ENCODE measurements at regions not wholly inside any gene's neighbourhood (a gene's known extent, or its start where the extent isn't known, plus 50 kb on each side); places are given as distances from the start of the nearest gene placed in this dataset.

DNA sequence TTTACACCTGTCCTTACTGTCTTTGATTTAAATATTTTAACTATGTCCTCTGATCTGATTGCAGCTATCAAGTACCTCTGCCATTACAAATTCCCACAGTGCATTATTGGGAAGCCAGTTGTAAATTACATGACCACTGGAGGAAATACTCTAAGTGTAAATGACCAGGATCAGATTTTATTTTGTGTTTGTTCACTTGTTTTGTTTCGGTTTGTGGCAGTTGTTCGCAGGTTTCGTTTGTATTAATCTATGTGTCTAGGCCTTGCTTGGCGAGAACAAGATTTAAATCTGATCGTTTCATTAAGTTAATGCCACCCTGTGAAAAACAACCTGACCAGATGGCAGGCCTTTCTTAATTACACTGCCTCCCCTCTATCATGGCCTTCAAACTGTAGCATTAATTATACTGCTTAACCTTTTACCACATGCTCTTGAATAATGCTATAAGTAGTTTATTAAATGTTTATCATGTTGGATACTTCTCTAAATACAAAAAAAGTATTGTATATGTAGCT is 990.1 kb downstream of the TMTC2 start:
- no peak overlapping the region for H3K4me3 Mint-ChIP-seq
- H3K36me3 Mint-ChIP-seq (ENCODE audit: insufficient read depth in 2 of 2) = no peaks in the 10 kb centered on the region
- no peaks in the 10 kb centered on the region for H3K4me1 Mint-ChIP-seq (ENCODE audit: low read depth)
- no peaks in the 10 kb centered on the region for H3K9me3 Mint-ChIP-seq
- no peaks in the 10 kb centered on the region for H3K27me3 Mint-ChIP-seq (ENCODE audit: low read depth)
- DNase-seq = no peak
- H3K27ac Mint-ChIP-seq = no peak overlapping the region
- no peak for ATAC-seq (replicated peaks in 1 of 2)

DNA sequence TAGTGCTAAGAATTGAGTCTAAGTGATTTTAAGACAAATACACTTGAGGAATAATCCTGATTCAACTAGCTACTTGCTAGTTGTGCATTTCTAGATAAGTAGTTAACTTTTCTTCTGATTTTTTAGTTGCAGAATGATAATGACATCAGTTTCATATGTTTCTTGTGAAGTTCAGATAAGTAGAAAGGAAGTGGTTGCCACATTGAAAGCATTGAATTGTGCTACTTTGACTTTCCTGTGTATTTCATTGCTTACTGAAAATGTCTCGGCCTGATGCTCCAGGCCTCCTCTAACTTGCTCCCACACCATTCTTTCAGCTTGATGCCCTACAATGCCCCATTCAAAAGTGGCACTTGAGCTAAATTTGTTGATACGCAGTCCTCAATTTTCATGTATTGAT is 980.0 kb downstream of the TMTC2 start:
- Mint-ChIP-seq H3K9me3 (no peaks in the 10 kb centered on the region), H3K36me3 (ENCODE audit: insufficient read depth in 2 of 2) (no peaks in the 10 kb centered on the region), H3K27me3 (ENCODE audit: low read depth) (no peaks in the 10 kb centered on the region), H3K27ac (no peak overlapping the region), H3K4me1 (ENCODE audit: low read depth) (no peaks in the 10 kb centered on the region), H3K4me3 (no peak overlapping the region)
- ATAC-seq (replicated peaks in 1 of 2) = no peak
- no peak for DNase-seq

DNA sequence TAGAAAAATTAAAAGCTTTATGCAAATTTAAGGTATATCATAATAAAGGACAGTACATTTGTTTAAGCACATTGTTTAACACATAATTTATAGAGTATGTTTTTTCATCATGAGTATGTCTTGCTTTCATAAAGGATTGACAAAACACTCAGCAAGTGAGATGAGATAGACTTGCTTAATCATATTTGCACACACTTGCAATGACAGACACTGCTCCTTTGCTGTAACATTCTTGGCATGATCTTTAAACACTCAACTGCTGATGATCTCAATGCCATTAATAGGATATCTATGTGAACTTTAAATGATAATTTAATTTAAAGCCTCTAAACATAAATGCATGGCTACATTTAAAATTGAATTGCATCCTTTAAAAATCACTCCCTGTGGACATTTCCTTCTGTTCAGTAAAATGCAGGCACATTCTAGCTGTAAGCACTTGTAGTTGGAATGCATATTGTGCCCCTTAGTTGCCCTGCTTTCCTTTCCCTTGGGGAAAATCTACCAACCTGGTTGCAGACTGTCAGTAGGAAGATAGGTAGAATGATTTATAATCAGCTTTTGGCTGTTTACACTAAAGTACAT is 979.0 kb downstream of the TMTC2 start:
- no peak overlapping the region for H3K4me3 Mint-ChIP-seq
- H3K36me3 Mint-ChIP-seq (ENCODE audit: insufficient read depth in 2 of 2) = no peaks in the 10 kb centered on the region
- no peak for DNase-seq
- no peaks in the 10 kb centered on the region for H3K4me1 Mint-ChIP-seq (ENCODE audit: low read depth)
- no peak for ATAC-seq (replicated peaks in 1 of 2)
- no peak overlapping the region for H3K27ac Mint-ChIP-seq
- H3K27me3 Mint-ChIP-seq (ENCODE audit: low read depth) = no peaks in the 10 kb centered on the region
- H3K9me3 Mint-ChIP-seq = no peaks in the 10 kb centered on the region

DNA sequence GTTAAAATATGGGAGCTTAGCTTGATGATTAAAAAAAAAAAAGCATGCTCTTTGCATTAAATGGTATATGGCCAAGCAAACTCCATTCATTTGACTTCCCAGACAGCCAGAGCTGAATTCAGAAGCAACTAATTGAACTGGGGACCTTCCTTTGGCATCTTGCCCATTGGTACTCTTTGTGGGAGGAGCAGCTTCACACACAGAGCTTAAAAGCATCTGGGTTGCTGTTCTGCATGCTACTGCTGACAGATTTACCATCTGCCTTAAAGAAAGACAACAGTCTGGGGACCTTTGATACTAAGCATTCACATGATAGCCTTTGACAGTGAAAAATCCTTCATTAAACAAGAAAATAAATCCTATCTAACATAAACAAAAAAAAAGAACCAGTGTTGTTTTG is 977.9 kb downstream of the TMTC2 start:
- Mint-ChIP-seq H3K4me3 (no peak overlapping the region), H3K27ac (no peak overlapping the region), H3K4me1 (ENCODE audit: low read depth) (no peaks in the 10 kb centered on the region), H3K27me3 (ENCODE audit: low read depth) (no peaks in the 10 kb centered on the region), H3K9me3 (no peaks in the 10 kb centered on the region), H3K36me3 (ENCODE audit: insufficient read depth in 2 of 2) (no peaks in the 10 kb centered on the region)
- DNase-seq (no peak), ATAC-seq (replicated peaks in 1 of 2) (no peak)

DNA sequence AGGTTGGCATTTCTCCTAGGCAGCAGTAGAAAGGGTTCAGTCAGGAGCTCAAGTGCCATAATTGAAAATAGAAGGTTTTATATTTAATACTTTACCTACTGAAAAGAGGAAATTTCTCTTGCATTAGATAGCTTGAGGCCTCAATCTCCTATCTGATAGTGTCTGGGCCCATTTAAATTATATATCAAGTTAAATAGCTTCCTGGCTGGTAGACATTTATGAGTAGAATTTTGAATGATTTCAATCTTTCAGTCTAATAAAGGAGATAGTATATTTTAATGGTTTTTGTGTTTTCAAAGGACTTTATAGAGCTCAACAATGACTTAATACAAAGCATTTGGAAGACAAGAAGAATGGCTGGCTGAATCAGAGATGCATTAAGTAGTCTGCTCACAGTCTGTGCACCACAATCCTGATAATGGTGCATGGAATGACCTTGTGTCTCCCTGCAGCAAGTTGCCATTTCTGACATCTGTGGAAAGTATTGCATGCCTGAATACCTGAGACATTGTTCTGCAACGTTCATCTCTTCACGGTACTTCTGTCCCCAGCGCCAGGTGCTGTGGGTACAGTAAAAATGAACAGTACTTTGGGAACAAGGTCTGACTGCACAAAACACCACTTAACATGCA is 974.1 kb downstream of the TMTC2 start:
- peaks cover 0 to 3% of the 10 kb centered on the region in 2 donors for H3K9me3 Mint-ChIP-seq
- no peak overlapping the region for H3K4me3 Mint-ChIP-seq
- H3K4me1 Mint-ChIP-seq (ENCODE audit: low read depth) = no peaks in the 10 kb centered on the region
- H3K36me3 Mint-ChIP-seq (ENCODE audit: insufficient read depth in 2 of 2) = no peaks in the 10 kb centered on the region
- DNase-seq (no peak), ATAC-seq (replicated peaks in 1 of 2) (no peak)
- H3K27ac Mint-ChIP-seq = no peak overlapping the region
- no peaks in the 10 kb centered on the region for H3K27me3 Mint-ChIP-seq (ENCODE audit: low read depth)

DNA sequence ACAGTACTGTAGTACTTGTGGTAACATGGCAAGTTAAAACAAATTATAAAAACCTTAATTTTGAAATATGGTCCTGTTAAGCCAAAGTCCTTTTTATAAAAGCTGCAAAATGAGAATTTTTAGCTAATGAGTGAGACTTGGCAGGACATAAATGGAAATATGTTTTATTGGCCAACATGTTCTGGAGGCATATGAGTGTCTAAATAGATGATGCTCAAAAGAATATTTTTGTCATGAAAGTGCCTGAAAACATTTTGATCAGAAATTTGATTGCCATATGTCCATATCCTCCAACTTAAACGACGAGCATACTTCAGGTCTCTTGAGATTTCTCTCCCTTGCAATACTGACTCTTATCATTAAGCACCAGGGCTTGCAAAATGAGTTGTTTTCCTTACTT is 972.6 kb downstream of the TMTC2 start:
- no peak for ATAC-seq (replicated peaks in 1 of 2)
- no peaks in the 10 kb centered on the region for H3K27me3 Mint-ChIP-seq (ENCODE audit: low read depth)
- no peaks in the 10 kb centered on the region for H3K36me3 Mint-ChIP-seq (ENCODE audit: insufficient read depth in 2 of 2)
- H3K4me1 Mint-ChIP-seq (ENCODE audit: low read depth) = no peaks in the 10 kb centered on the region
- peaks cover 0 to 3% of the 10 kb centered on the region in 2 donors for H3K9me3 Mint-ChIP-seq
- no peak overlapping the region for H3K27ac Mint-ChIP-seq
- DNase-seq = no peak
- no peak overlapping the region for H3K4me3 Mint-ChIP-seq

DNA sequence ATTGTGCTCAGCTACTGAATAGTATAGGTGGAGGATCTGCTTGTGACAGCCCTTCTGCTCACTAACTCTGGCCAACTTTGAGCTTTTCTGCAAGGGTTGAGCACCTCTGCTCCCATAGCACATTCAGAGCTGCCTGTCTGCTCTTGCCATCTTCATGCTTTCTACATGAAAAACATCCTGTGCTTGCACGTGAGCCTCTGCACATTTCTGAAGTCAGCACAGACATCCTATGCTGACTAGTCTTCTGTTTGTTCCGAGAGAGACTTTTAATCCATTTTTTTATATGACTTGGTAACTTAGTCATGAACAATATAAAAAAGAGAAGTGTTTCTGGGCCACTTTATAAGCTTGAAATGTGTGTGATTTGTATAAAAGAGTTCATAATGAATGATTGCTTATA is 969.3 kb downstream of the TMTC2 start:
- H3K27me3 Mint-ChIP-seq (ENCODE audit: low read depth) = no peaks in the 10 kb centered on the region
- peaks cover 6 to 7% of the 10 kb centered on the region in 2 donors for H3K9me3 Mint-ChIP-seq
- DNase-seq (no peak), ATAC-seq (replicated peaks in 1 of 2) (no peak)
- H3K27ac Mint-ChIP-seq = no peak overlapping the region
- no peak overlapping the region for H3K4me3 Mint-ChIP-seq
- no peaks in the 10 kb centered on the region for H3K4me1 Mint-ChIP-seq (ENCODE audit: low read depth)
- no peaks in the 10 kb centered on the region for H3K36me3 Mint-ChIP-seq (ENCODE audit: insufficient read depth in 2 of 2)

DNA sequence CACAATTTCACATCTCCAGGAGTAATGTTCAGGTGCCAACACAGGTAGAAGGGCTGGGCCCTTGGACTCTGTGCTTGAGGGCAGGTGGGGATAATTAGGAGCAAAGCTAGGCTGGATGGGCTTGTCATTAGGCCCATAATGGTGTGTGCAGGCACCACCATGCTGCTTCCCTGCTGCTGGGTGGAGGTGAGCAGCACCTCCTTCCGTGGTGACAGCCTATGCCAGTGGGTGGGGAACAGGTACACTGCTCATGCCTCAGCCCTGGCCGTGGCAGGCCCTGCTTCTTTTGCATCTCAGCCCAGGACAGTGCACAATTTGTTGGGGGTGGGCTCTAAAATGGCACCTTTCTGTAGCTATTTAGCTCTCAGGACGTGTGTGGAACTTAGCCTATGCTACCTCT is 955.5 kb downstream of the TMTC2 start:
- peaks cover 5 to 6% of the 10 kb centered on the region in 2 donors for H3K9me3 Mint-ChIP-seq
- no peak overlapping the region for H3K4me3 Mint-ChIP-seq
- DNase-seq (no peak), ATAC-seq (replicated peaks in 1 of 2) (no peak)
- no peaks in the 10 kb centered on the region for H3K4me1 Mint-ChIP-seq (ENCODE audit: low read depth)
- no peak overlapping the region for H3K27ac Mint-ChIP-seq
- H3K27me3 Mint-ChIP-seq (ENCODE audit: low read depth) = no peaks in the 10 kb centered on the region
- peaks cover 0 to 1% of the 10 kb centered on the region in 2 donors for H3K36me3 Mint-ChIP-seq (ENCODE audit: insufficient read depth in 2 of 2)

DNA sequence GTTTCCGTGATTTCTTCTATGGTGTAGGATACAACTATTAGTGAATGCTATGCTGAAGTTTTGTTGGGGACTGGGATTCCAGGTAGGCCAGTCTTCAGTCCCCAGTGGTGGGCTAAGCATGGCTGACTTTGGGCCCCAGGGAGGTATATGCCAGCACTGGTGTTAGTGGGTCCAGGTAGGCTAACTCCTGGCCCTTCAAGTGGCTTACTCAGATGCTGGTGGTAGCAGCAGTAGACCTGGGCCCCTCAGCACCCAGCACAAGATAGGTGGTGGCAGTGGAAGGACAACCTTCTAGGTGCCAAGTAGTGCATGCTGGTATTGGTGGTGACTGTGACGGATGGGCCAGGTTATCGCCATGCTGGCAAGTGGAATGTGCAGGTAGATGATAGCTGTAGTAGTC is 955.1 kb downstream of the TMTC2 start:
- Mint-ChIP-seq H3K4me1 (ENCODE audit: low read depth) (no peaks in the 10 kb centered on the region), H3K27me3 (ENCODE audit: low read depth) (no peaks in the 10 kb centered on the region), H3K9me3 (peaks cover 5 to 6% of the 10 kb centered on the region in 2 donors), H3K4me3 (no peak overlapping the region), H3K36me3 (ENCODE audit: insufficient read depth in 2 of 2) (peaks cover 0 to 1% of the 10 kb centered on the region in 2 donors), H3K27ac (no peak overlapping the region)
- ATAC-seq (replicated peaks in 1 of 2) (no peak), DNase-seq (no peak)

DNA sequence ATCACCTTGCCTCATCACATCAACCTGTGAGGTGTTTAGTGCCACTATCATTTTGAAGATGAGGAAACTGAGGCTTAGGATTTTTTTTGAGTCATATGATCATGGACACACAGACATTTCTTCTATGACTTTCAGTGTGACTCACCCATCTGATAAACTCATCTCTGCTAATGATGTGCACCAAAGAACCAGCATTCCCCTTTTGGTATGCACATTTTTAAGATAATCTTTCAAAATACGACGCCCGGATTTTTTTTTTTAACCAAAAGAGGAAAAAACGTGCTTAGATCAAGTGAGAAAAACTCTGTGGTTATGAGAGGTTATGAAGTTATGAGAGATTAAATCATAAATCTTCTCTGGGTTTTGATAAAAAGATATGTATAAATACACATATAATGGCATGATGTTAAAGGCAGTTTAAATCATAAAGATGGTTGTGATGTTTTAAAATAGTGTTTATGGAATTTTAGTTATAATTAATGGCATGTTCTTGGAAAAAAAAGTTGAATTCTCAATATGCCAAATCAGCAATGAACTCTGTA is 948.1 kb downstream of the TMTC2 start:
- H3K36me3 Mint-ChIP-seq (ENCODE audit: insufficient read depth in 2 of 2) = no peaks in the 10 kb centered on the region
- no peaks in the 10 kb centered on the region for H3K27me3 Mint-ChIP-seq (ENCODE audit: low read depth)
- H3K9me3 Mint-ChIP-seq = peaks cover 0 to 2% of the 10 kb centered on the region in 2 donors
- H3K27ac Mint-ChIP-seq = no peak overlapping the region
- H3K4me3 Mint-ChIP-seq = no peak overlapping the region
- ATAC-seq (replicated peaks in 1 of 2) = no peak
- no peak for DNase-seq
- no peaks in the 10 kb centered on the region for H3K4me1 Mint-ChIP-seq (ENCODE audit: low read depth)

DNA sequence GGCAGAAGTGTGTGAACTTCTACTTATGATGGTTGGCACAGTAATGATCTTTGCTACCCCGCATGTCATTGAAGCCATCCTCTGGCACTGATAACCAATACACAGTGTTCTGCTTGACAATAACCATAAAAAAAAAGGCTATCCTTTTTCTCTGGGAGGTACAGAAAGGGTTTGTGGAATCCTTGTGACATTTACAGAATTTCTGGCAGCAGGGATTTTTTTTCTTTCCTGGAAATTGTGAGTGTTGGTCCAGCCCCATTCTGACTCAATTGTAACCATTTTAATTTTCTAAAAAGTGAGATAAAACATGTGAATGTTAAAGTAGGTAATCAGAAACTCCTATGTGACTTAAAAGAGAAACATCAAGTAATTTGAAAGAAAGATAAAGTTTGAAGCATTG is 943.8 kb downstream of the TMTC2 start:
- Mint-ChIP-seq H3K27me3 (ENCODE audit: low read depth) (no peaks in the 10 kb centered on the region), H3K27ac (no peak overlapping the region)

DNA sequence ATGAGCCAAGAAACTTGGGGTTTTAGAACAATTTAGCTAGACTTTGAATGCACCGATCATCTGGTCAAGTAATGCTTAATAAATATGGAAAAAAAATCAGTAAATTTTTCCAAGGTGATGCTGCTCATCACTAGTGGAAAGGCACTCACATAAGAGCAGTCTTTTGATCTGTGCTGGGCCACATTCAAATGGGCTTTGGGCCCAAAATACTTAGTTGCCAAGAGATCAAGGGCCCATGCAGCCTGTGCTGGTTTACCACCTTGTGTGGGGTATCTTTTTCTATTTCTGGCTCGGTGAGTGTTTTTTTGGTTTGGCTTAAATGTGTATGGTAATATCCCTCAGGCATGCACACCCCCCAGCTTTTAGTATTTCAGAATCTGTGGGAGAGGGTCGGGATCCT is 943.2 kb downstream of the TMTC2 start:
- Mint-ChIP-seq H3K36me3 (ENCODE audit: insufficient read depth in 2 of 2) (no peaks in the 10 kb centered on the region), H3K27ac (no peak overlapping the region), H3K9me3 (peaks cover 4% of the 10 kb centered on the region in 2 donors), H3K4me1 (ENCODE audit: low read depth) (no peaks in the 10 kb centered on the region), H3K27me3 (ENCODE audit: low read depth) (no peaks in the 10 kb centered on the region), H3K4me3 (no peak overlapping the region)
- ATAC-seq (replicated peaks in 1 of 2) (no peak), DNase-seq (no peak)

More for the DNA sequence above, 943.8 kb downstream of the TMTC2 start:
- Mint-ChIP-seq H3K4me1 (ENCODE audit: low read depth) (no peaks in the 10 kb centered on the region), H3K36me3 (ENCODE audit: insufficient read depth in 2 of 2) (no peaks in the 10 kb centered on the region), H3K4me3 (no peak overlapping the region), H3K9me3 (peaks cover 4% of the 10 kb centered on the region in 2 donors)
- ATAC-seq (replicated peaks in 1 of 2) (no peak), DNase-seq (no peak)

DNA sequence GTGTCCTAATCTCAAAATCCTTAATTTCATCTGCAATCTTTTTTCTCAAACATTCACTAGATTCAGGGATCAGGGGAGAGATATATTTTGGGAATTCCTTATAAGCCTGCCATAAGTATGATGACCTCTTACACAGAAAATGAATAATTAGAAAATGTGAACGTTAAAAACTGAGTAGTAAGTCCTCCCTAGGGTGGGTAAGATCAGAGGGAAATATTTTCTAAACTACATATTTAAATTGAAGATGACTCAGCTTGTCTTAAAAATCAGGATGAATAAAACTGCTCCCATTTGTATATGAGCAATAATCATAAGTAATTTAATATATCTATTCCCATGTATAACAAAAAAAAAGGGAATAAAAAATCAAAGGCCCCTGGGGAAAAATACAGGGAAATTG is 935.5 kb downstream of the TMTC2 start:
- Mint-ChIP-seq H3K4me1 (ENCODE audit: low read depth) (no peaks in the 10 kb centered on the region), H3K4me3 (no peak overlapping the region), H3K36me3 (ENCODE audit: insufficient read depth in 2 of 2) (no peaks in the 10 kb centered on the region), H3K27me3 (ENCODE audit: low read depth) (no peaks in the 10 kb centered on the region), H3K27ac (no peak overlapping the region), H3K9me3 (peaks cover 0 to 4% of the 10 kb centered on the region in 2 donors)
- DNase-seq = no peak
- no peak for ATAC-seq (replicated peaks in 1 of 2)

DNA sequence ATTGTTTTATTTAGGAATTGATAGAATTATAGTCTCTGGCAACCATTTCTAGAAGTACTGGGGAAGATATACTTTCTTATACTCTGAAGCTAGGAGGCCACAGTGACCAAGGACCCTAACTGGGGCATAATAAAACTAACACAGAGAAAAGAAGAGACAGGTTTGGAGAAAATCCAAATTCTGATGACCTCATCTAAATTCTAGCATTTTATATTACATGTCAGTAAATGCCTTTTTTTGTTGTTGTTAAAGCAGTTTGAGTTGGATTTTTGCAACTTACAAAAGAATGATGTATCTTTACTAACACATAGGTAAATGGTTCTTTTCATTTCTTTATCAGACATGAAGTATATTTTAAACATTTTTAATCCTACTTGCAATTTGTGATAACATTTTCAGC is 933.3 kb downstream of the TMTC2 start:
- Mint-ChIP-seq H3K36me3 (ENCODE audit: insufficient read depth in 2 of 2) (no peaks in the 10 kb centered on the region), H3K4me1 (ENCODE audit: low read depth) (no peaks in the 10 kb centered on the region), H3K4me3 (no peak overlapping the region), H3K9me3 (peaks cover 1 to 6% of the 10 kb centered on the region in 2 donors), H3K27ac (no peak overlapping the region), H3K27me3 (ENCODE audit: low read depth) (no peaks in the 10 kb centered on the region)
- no peak for ATAC-seq (replicated peaks in 1 of 2)
- DNase-seq = no peak
